IMR-90 (cell line): ENCODE measurements at regions not wholly inside any gene's neighbourhood (a gene's known extent, or its start where the extent isn't known, plus 50 kb on each side); places are given as distances from the start of the nearest gene placed in this dataset.

Experiments used
- ATAC-seq: fragments of 200-7000 bp; cut with Tn5 transposase; 2 replicates; pipeline ENCODE4 v1.9.1; 2020; ENCODE audit warnings: low read depth, mild to moderate bottlenecking, moderate library complexity
- BruUV-seq: library from RNA; stranded (reverse); fragments of 400-500 nt; replicated peaks from 2 replicates; lab custom pipeline; 2021; lab: Mats Ljungman, UMichigan
- CTCF ChIA-PET: fragments of 300-600 bp; formaldehyde crosslinking; extraction: SDS; loops from one replicate; lab custom pipeline; 2021; ENCODE audit warnings: antibody characterized with exemption; lab: Yijun Ruan, JAX
- POLR2A ChIA-PET: fragments of 300-600 bp; sonication (Branson Sonifier 250); formaldehyde crosslinking; loops from one replicate; lab custom pipeline; 2022; ENCODE audit warnings: antibody characterized with exemption; ENCODE audit not compliant: unreplicated experiment; lab: Charles Lee
- DNase-seq: peaks from one replicate; pipeline ENCODE4 v3.0.0; 2013
- H2AFZ ChIP-seq: replicated peaks from 2 replicates; pipeline ENCODE3; 2013; ENCODE audit warnings: low read length, mild to moderate bottlenecking; ENCODE audit not compliant: poor library complexity
- H2AK5ac ChIP-seq: 2 replicates; pipeline ENCODE4 v1.6.1; 2013; ENCODE audit warnings: low read depth, low read length, inconsistent platforms
- H2AK9ac ChIP-seq: replicated peaks from 2 replicates; pipeline ENCODE3; 2013; ENCODE audit warnings: mild to moderate bottlenecking, low read depth, low read length, moderate library complexity; ENCODE audit not compliant: poor library complexity
- H2BK120ac ChIP-seq: 2 replicates; pipeline ENCODE4 v1.6.1; 2013; ENCODE audit warnings: low read depth, low read length, inconsistent platforms
- H2BK15ac ChIP-seq: 3 replicates; pipeline ENCODE4 v1.6.1; 2013; ENCODE audit warnings: low read depth, low read length, inconsistent platforms
- H2BK20ac ChIP-seq: 2 replicates; pipeline ENCODE4 v1.6.1; 2013; ENCODE audit warnings: low read depth, mild to moderate bottlenecking, inconsistent platforms, low read length, moderate library complexity
- H2BK5ac ChIP-seq: 2 replicates; pipeline ENCODE4 v1.6.1; 2013; ENCODE audit warnings: mild to moderate bottlenecking, low read depth, low read length, inconsistent platforms; ENCODE audit not compliant: poor library complexity, severe bottlenecking
- H3K14ac ChIP-seq: replicated peaks from 2 replicates; pipeline ENCODE4 v1.6.1; 2013; ENCODE audit warnings: low read depth, low read length, inconsistent platforms
- H3K18ac ChIP-seq: 2 replicates; pipeline ENCODE4 v1.6.1; 2013; ENCODE audit warnings: low read depth, low read length, control low read depth
- H3K23ac ChIP-seq: 2 replicates; pipeline ENCODE4 v1.6.1; 2013; ENCODE audit warnings: low read depth, low read length, inconsistent platforms
- H3K27ac ChIP-seq: 2 replicates; pipeline ENCODE4 v1.5.1; 2013; ENCODE audit warnings: mild to moderate bottlenecking, control low read depth, low read length; ENCODE audit not compliant: insufficient read depth
- H3K27me3 ChIP-seq: 2 replicates; pipeline ENCODE4 v1.6.1; 2013; ENCODE audit warnings: low read length; ENCODE audit not compliant: control insufficient read depth, insufficient read depth
- H3K36me3 ChIP-seq: 2 replicates; pipeline ENCODE4 v1.6.1; 2013; ENCODE audit warnings: low read length, mixed read lengths; ENCODE audit not compliant: control insufficient read depth, insufficient read depth
- H3K4ac ChIP-seq: 2 replicates; pipeline ENCODE4 v1.6.1; 2013; ENCODE audit warnings: low read depth, low read length, inconsistent platforms
- H3K4me1 ChIP-seq: 2 replicates; pipeline ENCODE4 v1.6.1; 2013; ENCODE audit warnings: low read length, mixed read lengths; ENCODE audit not compliant: control insufficient read depth, insufficient read depth
- H3K4me2 ChIP-seq: 2 replicates; pipeline ENCODE4 v1.6.1; 2013; ENCODE audit warnings: low read depth, mild to moderate bottlenecking, control low read depth, low read length, moderate library complexity
- H3K4me3 ChIP-seq: 2 replicates; pipeline ENCODE4 v1.5.1; 2013; ENCODE audit warnings: low read depth, mild to moderate bottlenecking, control low read depth, low read length, moderate library complexity; ENCODE audit not compliant: insufficient read depth
- H3K56ac ChIP-seq: 2 replicates; pipeline ENCODE4 v1.6.1; 2013; ENCODE audit warnings: low read length, inconsistent platforms; ENCODE audit not compliant: insufficient read depth; ENCODE audit errors: extremely low read depth
- H3K79me1 ChIP-seq, 2 experiments: 2 replicates each; pipeline ENCODE4 v1.6.1; 2013; ENCODE audit warnings: low read length in 2 of 2, inconsistent platforms in 1 of 2, low read depth in 1 of 2
- H3K9ac ChIP-seq: 2 replicates; pipeline ENCODE4 v1.6.1; 2013; ENCODE audit warnings: low read depth, low read length, control low read depth
- H3K9me1 ChIP-seq: 2 replicates; pipeline ENCODE4 v1.6.1; 2013; ENCODE audit warnings: low read length, inconsistent platforms; ENCODE audit not compliant: insufficient read depth
- H3K9me3 ChIP-seq: 2 replicates; pipeline ENCODE4 v1.6.1; 2013; ENCODE audit warnings: low read length; ENCODE audit not compliant: control insufficient read depth, insufficient read depth
- H4K20me1 ChIP-seq: 2 replicates; pipeline ENCODE4 v1.6.1; 2013; ENCODE audit warnings: low read length, inconsistent platforms; ENCODE audit not compliant: insufficient read depth
- H4K5ac ChIP-seq: 2 replicates; pipeline ENCODE4 v1.6.1; 2013; ENCODE audit warnings: mild to moderate bottlenecking, low read depth, low read length, control low read depth
- H4K8ac ChIP-seq, 2 experiments: 2 replicates each; pipeline ENCODE4 v1.6.1; 2013; ENCODE audit warnings: low read depth in 2 of 2, low read length in 2 of 2, control low read depth in 1 of 2, inconsistent platforms in 1 of 2
- H4K91ac ChIP-seq: 2 replicates; pipeline ENCODE4 v1.6.1; 2013; ENCODE audit warnings: low read depth, low read length, inconsistent platforms; ENCODE audit not compliant: insufficient read depth
- BHLHE40 ChIP-seq: fragments of 150-350 bp; IDR thresholded peaks from 2 replicates; pipeline ENCODE4 v1.6.1; 2016; ENCODE audit warnings: mild to moderate bottlenecking, low read depth, low read length
- CHD1 ChIP-seq: IDR thresholded peaks from 2 replicates; pipeline ENCODE4 v1.6.1; 2012; ENCODE audit warnings: low read depth, low read length, improper control_type of control experiment
- CTCF ChIP-seq: conservative IDR thresholded peaks from 2 replicates; pipeline ENCODE4 v1.5.1; 2012; ENCODE audit warnings: mild to moderate bottlenecking, low read depth, low read length, improper control_type of control experiment
- ELK1 ChIP-seq: fragments of 150-350 bp; IDR thresholded peaks from 2 replicates; pipeline ENCODE4 v1.6.1; 2016; ENCODE audit warnings: low read depth, mild to moderate bottlenecking, low read length, moderate library complexity, borderline replicate concordance
- FOS ChIP-seq: fragments of 150-350 bp; IDR thresholded peaks from 2 replicates; pipeline ENCODE4 v1.6.1; 2016; ENCODE audit warnings: low read depth, low read length
- MAFK ChIP-seq: IDR thresholded peaks from 2 replicates; pipeline ENCODE4 v1.6.1; 2012; ENCODE audit warnings: low read depth, low read length, improper control_type of control experiment
- MXI1 ChIP-seq: IDR thresholded peaks from 2 replicates; pipeline ENCODE4 v1.6.1; 2012; ENCODE audit warnings: low read depth, mild to moderate bottlenecking, low read length, moderate library complexity, borderline replicate concordance
- NFE2L2 ChIP-seq: fragments of 150-350 bp; IDR thresholded peaks from 2 replicates; pipeline ENCODE4 v1.6.1; 2016; ENCODE audit warnings: low read depth, mild to moderate bottlenecking, low read length
- RAD21 ChIP-seq: IDR thresholded peaks from 2 replicates; pipeline ENCODE4 v1.6.1; 2012; ENCODE audit warnings: low read length, improper control_type of control experiment
- RCOR1 ChIP-seq: IDR thresholded peaks from 2 replicates; pipeline ENCODE4 v1.6.1; 2012; ENCODE audit warnings: mild to moderate bottlenecking, low read length, improper control_type of control experiment; ENCODE audit not compliant: insufficient replicate concordance
- RFX5 ChIP-seq: IDR thresholded peaks from 2 replicates; pipeline ENCODE4 v1.8.0; 2012; ENCODE audit warnings: low read depth, mild to moderate bottlenecking, low read length, moderate library complexity
- dilution Hi-C: fragments of 300-500 bp; cut with HindIII; formaldehyde crosslinking; loops from one replicate; pipeline ENCODE4 v1.14.3; 2018; ENCODE audit warnings: low sequenced_read_pairs; ENCODE audit not compliant: unreplicated experiment
- in situ Hi-C: fragments of 300-500 bp; cut with MboI; formaldehyde crosslinking; loops from 3 replicates; pipeline ENCODE4 v1.14.3; 2019; ENCODE audit warnings: low sequenced_read_pairs, inconsistent platforms, mixed read lengths
- intact Hi-C: fragments of 100-400 bp; cut with micrococcal nuclease; formaldehyde crosslinking; loops from 2 replicates; pipeline ENCODE4 v1.10.0; 2022

- dilution Hi-C loops: no loop called here
- no peaks in the 10 kb centered on the region for H4K20me1 ChIP-seq
Measured at GRCh38 chr3:36192901-36193300, 187.4 kb upstream of the STAC start.

More at GRCh38 chr3:36192901-36193300, 187.4 kb upstream of the STAC start:
- Histone ChIP-seq H2BK120ac (no peak overlapping the region), H3K18ac (no peak overlapping the region), H3K36me3 (no peaks in the 10 kb centered on the region), H2AFZ (no peak overlapping the region), H3K27ac (no peak overlapping the region), H3K9me3 (peaks cover 6% of the 10 kb centered on the region), H3K4me3 (no peak overlapping the region), H3K4ac (no peak overlapping the region), H3K4me2 (no peak overlapping the region), H2BK20ac (no peak overlapping the region), H3K27me3 (no peaks in the 10 kb centered on the region), H4K91ac (no peak overlapping the region), H2AK5ac (no peak overlapping the region), H3K4me1 (no peaks in the 10 kb centered on the region), H2AK9ac (no peak overlapping the region), H4K5ac (no peak overlapping the region), H2BK5ac (no peak overlapping the region), H3K9ac (no peak overlapping the region), H4K8ac (no peak overlapping the region), H3K56ac (no peak overlapping the region), H2BK15ac (no peak overlapping the region), H3K79me1 (no peaks in the 10 kb centered on the region), H3K14ac (no peak overlapping the region), H3K23ac (no peak overlapping the region), H3K9me1 (no peaks in the 10 kb centered on the region)
- ATAC-seq: no peak
- ChIA-PET CTCF (no interaction called here), POLR2A (no interaction called here)
- intact Hi-C loops: no loop called here
- TF ChIP-seq RAD21: no peak
- no peak for TF ChIP-seq FOS
- no peak for TF ChIP-seq MXI1
- TF ChIP-seq RCOR1: no peak
- TF ChIP-seq RFX5: no peak
- no peak for TF ChIP-seq MAFK
- TF ChIP-seq CHD1: no peak
- no peak for TF ChIP-seq ELK1
- no peak for TF ChIP-seq BHLHE40
- TF ChIP-seq CTCF: no peak
- TF ChIP-seq NFE2L2: no peak
- no peak for DNase-seq
- in situ Hi-C loops: no loop called here
- BruUV-seq: no TSS peak
